K562 (cell line): ENCODE measurements at regions not wholly inside any gene's neighbourhood (a gene's known extent, or its start where the extent isn't known, plus 50 kb on each side); places are given as distances from the start of the nearest gene placed in this dataset.

ENCODE experiments used
- ATAC-seq: fragments of 200-7000 bp; cut with Tn5 transposase; 3 replicates; pipeline ENCODE4 v1.9.1; 2020; ENCODE audit warnings: moderate library complexity
- BruUV-seq: library from RNA; stranded (reverse); fragments of 400-500 nt; replicated peaks from 2 replicates; lab custom pipeline; 2021; lab: Mats Ljungman, UMichigan
- CTCF ChIA-PET: fragments of 300-600 bp; formaldehyde crosslinking; extraction: SDS; loops from one replicate; lab custom pipeline; 2021; ENCODE audit warnings: low intra/inter-chr PET ratio; lab: Yijun Ruan, JAX
- POLR2A ChIA-PET: fragments of 300-600, 350-650 bp; sonication (Branson Sonifier 250); formaldehyde crosslinking; extraction: SDS; loops from one replicate; lab custom pipeline; 2021; ENCODE audit warnings: antibody characterized with exemption, inconsistent platforms; lab: Yijun Ruan, JAX
- DNase-seq, 4 experiments: peaks; one replicate each; pipeline versions ENCODE4 v3.0.0 to v3.0.0-alpha.2; 2011 to 2018; ENCODE audit warnings: low spot score in 3 of 4, mixed read lengths in 3 of 4; ENCODE audit errors: extremely low read depth in 1 of 4
- FAIRE-seq: peaks from 2 replicates; lab custom pipeline; 2011; peaks lifted over from hg19 to GRCh38; lab: Jason Lieb, UNC
- H2AFZ ChIP-seq: 2 replicates; pipeline ENCODE4 v1.6.0; 2011; ENCODE audit warnings: low read depth, low read length, control low read depth, inconsistent platforms
- H3K27ac ChIP-seq: fragments of 200-600 bp; 3 replicates; pipeline ENCODE4 v1.8.0; 2011; ENCODE audit warnings: low read depth, mild to moderate bottlenecking, control low read depth, inconsistent platforms, low read length, moderate library complexity, mixed read lengths; ENCODE audit errors: extremely low read depth
- H3K27me3 ChIP-seq, 2 experiments: fragments of 300-600 bp in 1 of 2; 2 replicates in 1 of 2; 3 replicates in 1 of 2; pipeline versions ENCODE4 v1.6.0 to v1.8.0; 2011; ENCODE audit warnings: inconsistent platforms in 2 of 2, low read length in 2 of 2, mild to moderate bottlenecking in 1 of 2, mixed read lengths in 1 of 2, moderate library complexity in 1 of 2; ENCODE audit not compliant: control insufficient read depth in 2 of 2, insufficient read depth in 2 of 2
- H3K36me3 ChIP-seq: fragments of 300-600 bp; 3 replicates; pipeline ENCODE4 v1.8.0; 2011; ENCODE audit warnings: mild to moderate bottlenecking, low read length, inconsistent platforms; ENCODE audit not compliant: control insufficient read depth, insufficient read depth
- H3K4me1 ChIP-seq, 2 experiments: fragments of 200-600 bp in 1 of 2; replicated peaks in 1 of 2; 2 replicates in 1 of 2; 3 replicates in 1 of 2; pipeline versions ENCODE4 v1.5.1 to v1.8.0; 2011; ENCODE audit warnings: inconsistent platforms in 2 of 2, low read length in 2 of 2, mild to moderate bottlenecking in 1 of 2, mixed read lengths in 1 of 2, moderate library complexity in 1 of 2; ENCODE audit not compliant: control insufficient read depth in 2 of 2, insufficient read depth in 2 of 2
- H3K4me2 ChIP-seq: 2 replicates; pipeline ENCODE4 v1.6.1; 2011; ENCODE audit warnings: low read length, control low read depth, inconsistent platforms, mixed read lengths; ENCODE audit not compliant: insufficient read depth
- H3K4me3 ChIP-seq: fragments of 200-600 bp; sonication (generic), shearing (Covaris generic); 2 replicates; pipeline ENCODE4 v1.5.1; 2016; ENCODE audit warnings: control low read depth, inconsistent platforms
- H3K79me2 ChIP-seq: fragments of 200-600 bp; 3 replicates; pipeline ENCODE4 v1.8.0; 2011; ENCODE audit warnings: low read length, inconsistent platforms; ENCODE audit not compliant: control insufficient read depth, insufficient read depth
- H3K9ac ChIP-seq, 2 experiments: 2 replicates each; pipeline versions ENCODE4 v1.6.0 to v1.6.1; 2011; ENCODE audit warnings: low read depth in 2 of 2, low read length in 2 of 2, control low read depth in 1 of 2, inconsistent platforms in 1 of 2, mild to moderate bottlenecking in 1 of 2, mixed read lengths in 1 of 2; ENCODE audit not compliant: insufficient read depth in 1 of 2
- H3K9me1 ChIP-seq: one replicate; pipeline ENCODE4 v1.6.0; 2011; ENCODE audit warnings: inconsistent platforms, mild to moderate bottlenecking, low read length, moderate library complexity; ENCODE audit not compliant: control insufficient read depth, insufficient read depth
- H3K9me3 ChIP-seq: replicated peaks from 2 replicates; pipeline ENCODE4 v1.5.1; 2011; ENCODE audit warnings: low read depth, low read length, inconsistent platforms; ENCODE audit not compliant: control insufficient read depth, insufficient read depth
- H4K20me1 ChIP-seq: replicated peaks from 2 replicates; pipeline ENCODE4 v1.6.1; 2011; ENCODE audit warnings: low read length, inconsistent platforms, mixed read lengths; ENCODE audit not compliant: control insufficient read depth, insufficient read depth
- BRF1 ChIP-seq: IDR thresholded peaks from 3 replicates; pipeline ENCODE4 v1.6.1; 2011; ENCODE audit warnings: borderline replicate concordance, mild to moderate bottlenecking; ENCODE audit not compliant: insufficient read length; ENCODE audit errors: extremely low read depth
- CEBPB ChIP-seq: fragments of 450-650 bp; IDR thresholded peaks from 2 replicates; pipeline ENCODE4 v1.6.1; 2016; ENCODE audit warnings: missing genetic modification characterization, missing compliant biosample characterization
- FOXP1 ChIP-seq: sonication (generic); formaldehyde crosslinking; IDR thresholded peaks from 2 replicates; pipeline ENCODE4 v1.8.0; 2022; ENCODE audit warnings: mild to moderate bottlenecking, missing genetic modification reagents
- FUS ChIP-seq: fragments of 200-400 bp; formaldehyde crosslinking; optimal IDR thresholded peaks from 2 replicates; pipeline ENCODE3; 2017; ENCODE audit warnings: low read depth, low read length
- KAT2B ChIP-seq: IDR thresholded peaks from one replicate; pipeline ENCODE4 v1.6.1; 2012; ENCODE audit warnings: low read depth, mild to moderate bottlenecking, control low read depth, inconsistent platforms, low read length, moderate library complexity
- LARP7 ChIP-seq: fragments of 450-650 bp; IDR thresholded peaks from 2 replicates; pipeline ENCODE4 v1.6.1; 2016
- NR1H2 ChIP-seq: sonication (generic); formaldehyde crosslinking; IDR thresholded peaks from 2 replicates; pipeline ENCODE4 v1.4.0; 2020; ENCODE audit warnings: mild to moderate bottlenecking, missing genetic modification reagents
- NUFIP1 ChIP-seq: fragments of 450-650 bp; IDR thresholded peaks from 2 replicates; pipeline ENCODE4 v1.6.1; 2018; ENCODE audit not compliant: partially characterized antibody
- PHF8 ChIP-seq: fragments of 200-600 bp; sonication (generic); IDR thresholded peaks from 2 replicates; pipeline ENCODE4 v1.6.1; 2012; ENCODE audit warnings: mixed run types, mild to moderate bottlenecking, inconsistent platforms, low read length, moderate library complexity, borderline replicate concordance
- POLR2A ChIP-seq: fragments of 450-650 bp; conservative IDR thresholded peaks from 2 replicates; pipeline ENCODE4 v1.6.1; 2016
- RAD21 ChIP-seq, 2 experiments: fragments of 250-450 bp in 1 of 2; fragments of 450-650 bp in 1 of 2; sonication (Bioruptor Pico) in 1 of 2; formaldehyde crosslinking in 1 of 2; IDR thresholded peaks in 1 of 2; conservative IDR thresholded peaks in 1 of 2; 2 replicates each; pipeline versions ENCODE4 v1.4.0 to v1.8.0; 2020 to 2022; ENCODE audit warnings: mild to moderate bottlenecking in 2 of 2, moderate library complexity in 1 of 2
- SMARCA5 ChIP-seq: fragments of 450-650 bp; IDR thresholded peaks from 2 replicates; pipeline ENCODE4 v1.6.1; 2016
- SPI1 ChIP-seq: IDR thresholded peaks from 2 replicates; pipeline ENCODE4 v1.6.1; 2011; ENCODE audit warnings: low read depth, low read length, control low read depth, borderline replicate concordance
- TAF15 ChIP-seq: fragments of 200-400 bp; formaldehyde crosslinking; IDR thresholded peaks from 2 replicates; pipeline ENCODE4 v1.6.1; 2017; ENCODE audit warnings: mild to moderate bottlenecking, low read depth, low read length, moderate library complexity
- TAF9B ChIP-seq: fragments of 450-650 bp; IDR thresholded peaks from 2 replicates; pipeline ENCODE4 v1.6.1; 2018; ENCODE audit warnings: mild to moderate bottlenecking; ENCODE audit not compliant: partially characterized antibody
- ZNF253 ChIP-seq: fragments of 250-450 bp; sonication (Bioruptor Pico); conservative IDR thresholded peaks from 2 replicates; pipeline ENCODE4 v1.6.1; 2021; ENCODE audit warnings: mild to moderate bottlenecking
- ZNF282 ChIP-seq: sonication (generic); formaldehyde crosslinking; IDR thresholded peaks from 2 replicates; pipeline ENCODE4 v1.8.1; 2023; ENCODE audit warnings: missing genetic modification reagents
- ZNF444 ChIP-seq: fragments of 250-450 bp; sonication (Bioruptor Pico); IDR thresholded peaks from 2 replicates; pipeline ENCODE4 v1.4.0; 2020; ENCODE audit warnings: mild to moderate bottlenecking, moderate library complexity
- ZNF780A ChIP-seq: fragments of 250-450 bp; sonication (Bioruptor Pico); IDR thresholded peaks from 2 replicates; pipeline ENCODE4 v1.5.0; 2021; ENCODE audit warnings: mild to moderate bottlenecking
- WGBS: fragments of 100-300 bp; shearing (Covaris generic); methylation state at CpG from one replicate; pipeline ENCODE4 v1.1.6; 2016; ENCODE audit warnings: low coverage, mixed read lengths; ENCODE audit not compliant: insufficient coverage; ENCODE audit errors: missing lambda C conversion rate; 5-methylcytosine and 5-hydroxymethylcytosine counted together
- in situ Hi-C: fragments of 300-500 bp; cut with MboI; formaldehyde crosslinking; loops from 4 replicates; pipeline ENCODE4 v1.15.0; 2018; ENCODE audit warnings: inconsistent platforms, mixed read lengths
- intact Hi-C: fragments of 100-400 bp; cut with micrococcal nuclease; formaldehyde crosslinking; loops from 2 replicates; pipeline ENCODE4 v1.14.2; 2022
- TF ChIP-seq, protein P1 (sequence below): fragments of 250-450 bp; sonication (Bioruptor Pico); IDR thresholded peaks from 2 replicates; pipeline ENCODE4 v1.6.1; 2021; ENCODE audit warnings: mild to moderate bottlenecking

DNA sequence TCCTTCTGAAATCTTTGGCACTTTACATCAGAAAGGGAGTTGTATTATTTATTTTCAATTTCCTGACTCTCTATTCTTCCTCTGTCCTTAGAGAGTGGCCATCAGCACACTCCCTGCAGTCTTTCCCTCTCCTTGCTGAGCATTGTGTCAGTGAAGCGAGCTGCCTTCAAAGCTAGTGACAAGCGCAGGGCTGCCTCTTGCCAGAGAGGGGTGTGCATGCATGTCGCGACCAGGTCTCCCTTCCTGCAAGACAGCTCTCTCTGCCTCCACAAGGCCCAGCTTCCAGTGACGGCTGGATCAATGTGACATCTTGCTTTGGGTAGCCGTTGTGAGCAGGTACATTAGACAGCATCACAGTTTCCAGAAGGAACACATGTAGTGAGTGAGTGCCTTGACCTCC is 810.9 kb upstream of the TENM3 start:
- POLR2A ChIA-PET, result no interaction called here
- WGBS, result 0% methylated on average over 6 of the region's 6 CpGs
- in situ Hi-C loops (no loop called here), intact Hi-C loops (no loop called here)
- Histone ChIP-seq H3K9ac (no peak overlapping the region), H3K36me3 (no peaks in the 10 kb centered on the region), H4K20me1 (no peaks in the 10 kb centered on the region), H3K27ac (no peak overlapping the region), H3K27me3 (no peaks in the 10 kb centered on the region), H3K4me2 (no peak overlapping the region), H3K4me1 (no peaks in the 10 kb centered on the region), H3K9me1 (no peaks in the 10 kb centered on the region), H3K79me2 (no peaks in the 10 kb centered on the region), H2AFZ (no peak overlapping the region), H3K9me3 (no peaks in the 10 kb centered on the region), H3K4me3 (no peak overlapping the region)
- ATAC-seq (no peak), DNase-seq (no peak), FAIRE-seq (no peak)
- CTCF ChIA-PET, result no interaction called here
- no TSS peak for BruUV-seq
- TF ChIP-seq, protein P1, sequence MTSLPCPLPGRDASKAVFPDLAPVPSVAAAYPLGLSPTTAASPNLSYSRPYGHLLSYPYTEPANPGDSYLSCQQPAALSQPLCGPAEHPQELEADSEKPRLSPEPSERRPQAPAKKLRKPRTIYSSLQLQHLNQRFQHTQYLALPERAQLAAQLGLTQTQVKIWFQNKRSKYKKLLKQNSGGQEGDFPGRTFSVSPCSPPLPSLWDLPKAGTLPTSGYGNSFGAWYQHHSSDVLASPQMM, result no peak
- TF ChIP-seq ZNF780A, result no peak
- TF ChIP-seq BRF1, result no peak
- no peak for TF ChIP-seq POLR2A
- no peak for TF ChIP-seq FUS
- no peak for TF ChIP-seq NUFIP1

- no peak for FAIRE-seq
- Histone ChIP-seq H3K79me2 (no peaks in the 10 kb centered on the region), H3K4me3 (no peak overlapping the region), H3K4me2 (no peak overlapping the region), H3K27me3 (no peaks in the 10 kb centered on the region), H3K9me1 (no peaks in the 10 kb centered on the region), H3K36me3 (no peaks in the 10 kb centered on the region), H3K9ac (no peak overlapping the region), H3K27ac (no peak overlapping the region), H3K9me3 (no peaks in the 10 kb centered on the region), H4K20me1 (no peaks in the 10 kb centered on the region), H2AFZ (no peak overlapping the region), H3K4me1 (no peaks in the 10 kb centered on the region)
- ChIA-PET CTCF (no interaction called here), POLR2A (no interaction called here)
- 1% methylated on average over 7 of the region's 7 CpGs for WGBS
- BruUV-seq, result no TSS peak
- in situ Hi-C loops (no loop called here), intact Hi-C loops (no loop called here)
- DNase-seq, result no peak
- no peak for ATAC-seq
- TF ChIP-seq ZNF253 (CRISPR knock-in tag), result no peak
- no peak for TF ChIP-seq NR1H2
- no peak for TF ChIP-seq ZNF282
- TF ChIP-seq LARP7, result no peak
- TF ChIP-seq PHF8, result no peak
- no peak for TF ChIP-seq KAT2B
- no peak for TF ChIP-seq FOXP1 (CRISPR knock-in tag)
- TF ChIP-seq TAF9B, result no peak
- TF ChIP-seq TAF15, result no peak
- TF ChIP-seq SPI1, result no peak
- no peak for TF ChIP-seq CEBPB (tag)
- TF ChIP-seq ZNF444 (CRISPR knock-in tag), result no peak
- no peak for TF ChIP-seq SMARCA5
- TF ChIP-seq RAD21 (CRISPR knock-in tag; conservative IDR thresholded peaks at IDR 0.05 in 1 of 2, IDR thresholded peaks at IDR 0.05 in 1 of 2), result no peak
Measured at GRCh38 chr4:181437895-181438294, 805.3 kb upstream of the TENM3 start.
